ENCODE measurements at regions not wholly inside any gene's neighbourhood (a gene's known extent, or its start where the extent isn't known, plus 50 kb on each side); places are given as distances from the start of the nearest gene placed in this dataset.

GRCh38 chr4:32203340-32203739 is 1483.2 kb downstream of the PCDH7 start:
- no peak for DNase-seq

GRCh38 chr4:32206756-32207155 is 1486.6 kb downstream of the PCDH7 start:
- DNase-seq = no peak

GRCh38 chr4:32207456-32207855 is 1487.3 kb downstream of the PCDH7 start:
- no peak for DNase-seq

GRCh38 chr4:32215277-32215676 is 1495.1 kb downstream of the PCDH7 start:
- no peak for DNase-seq

GRCh38 chr4:32216502-32216901 is 1496.3 kb downstream of the PCDH7 start:
- no peak for DNase-seq

GRCh38 chr4:32219306-32220075 is 1499.3 kb downstream of the PCDH7 start:
- no peak for DNase-seq

- no peak for DNase-seq
Observed at GRCh38 chr4:32226204-32226603, 1506.0 kb downstream of the PCDH7 start.

- DNase-seq = no peak
Observed at GRCh38 chr4:32226733-32227132, 1506.6 kb downstream of the PCDH7 start.

- no peak for DNase-seq
Observed at GRCh38 chr4:32243926-32244325, 1523.8 kb downstream of the PCDH7 start.

- no peak for DNase-seq
Observed at GRCh38 chr4:32249040-32249439, 1528.9 kb downstream of the PCDH7 start.

- no peak for DNase-seq
Observed at GRCh38 chr4:32251126-32251525, 1531.0 kb downstream of the PCDH7 start.

GRCh38 chr4:32251926-32252325 is 1531.8 kb downstream of the PCDH7 start:
- DNase-seq = no peak

- DNase-seq = no peak
Observed at GRCh38 chr4:32254216-32254615, 1534.0 kb downstream of the PCDH7 start.

- DNase-seq = no peak
Observed at GRCh38 chr4:32258986-32259385, 1538.8 kb downstream of the PCDH7 start.

GRCh38 chr4:32261196-32261595 is 1541.0 kb downstream of the PCDH7 start:
- no peak for DNase-seq

GRCh38 chr4:32268863-32269262 is 1548.7 kb downstream of the PCDH7 start:
- no peak for DNase-seq

- no peak for DNase-seq
Observed at GRCh38 chr4:32290102-32290501, 1569.9 kb downstream of the PCDH7 start.

- DNase-seq = no peak
Observed at GRCh38 chr4:32318926-32319325, 1598.8 kb downstream of the PCDH7 start.

GRCh38 chr4:32321421-32321820 is 1601.3 kb downstream of the PCDH7 start:
- DNase-seq = no peak

GRCh38 chr4:32334759-32335158 is 1614.6 kb downstream of the PCDH7 start:
- DNase-seq = no peak

GRCh38 chr4:32337403-32337802 is 1617.2 kb downstream of the PCDH7 start:
- no peak for DNase-seq

- DNase-seq = no peak
Observed at GRCh38 chr4:32340591-32340990, 1620.4 kb downstream of the PCDH7 start.

GRCh38 chr4:32341342-32341741 is 1621.2 kb downstream of the PCDH7 start:
- DNase-seq = no peak

GRCh38 chr4:32342054-32342453 is 1621.9 kb downstream of the PCDH7 start:
- DNase-seq = no peak

- DNase-seq = no peak
Observed at GRCh38 chr4:32349026-32349425, 1628.9 kb downstream of the PCDH7 start.

Data from activated CD4-positive, alpha-beta T cell treated with anti-CD3 and anti-CD28 coated beads, Interleukin-10, Interleukin-2, amounts not matched to agents 100 ng/mL and 50 ng/mL, durations not matched to agents 16 hours and 8 hours (primary cell).